GM12878 (cell line): ENCODE measurements at regions not wholly inside any gene's neighbourhood (a gene's known extent, or its start where the extent isn't known, plus 50 kb on each side); places are given as distances from the start of the nearest gene placed in this dataset.

Experiments
- CBX3 ChIP-seq: fragments of 200-600 bp; sonication (generic); IDR thresholded peaks from 2 replicates; pipeline ENCODE4 v1.6.1; 2016; ENCODE audit warnings: low read depth, borderline replicate concordance
- CUX1 ChIP-seq: IDR thresholded peaks from 2 replicates; pipeline ENCODE4 v1.6.1; 2012; ENCODE audit warnings: improper control_type of control experiment, low read depth, low read length; ENCODE audit not compliant: insufficient replicate concordance
- NKRF ChIP-seq: fragments of 450-650 bp; conservative IDR thresholded peaks from 2 replicates; pipeline ENCODE4 v1.6.1; 2017; ENCODE audit warnings: mild to moderate bottlenecking, moderate library complexity
- NR2C2 ChIP-seq: IDR thresholded peaks from 2 replicates; pipeline ENCODE4 v1.6.1; 2011; ENCODE audit warnings: borderline replicate concordance, low read depth; ENCODE audit not compliant: control insufficient read depth, insufficient read length
- PAX8 ChIP-seq: fragments of 450-650 bp; IDR thresholded peaks from 2 replicates; pipeline ENCODE4 v1.6.1; 2017; ENCODE audit warnings: mild to moderate bottlenecking, moderate library complexity
- POLR2AphosphoS2 ChIP-seq: IDR thresholded peaks from 2 replicates; pipeline ENCODE4 v1.6.1; 2011; ENCODE audit warnings: low read depth, mild to moderate bottlenecking, low read length, improper control_type of control experiment, moderate library complexity
- SMARCA5 ChIP-seq: fragments of 450-650 bp; IDR thresholded peaks from 2 replicates; pipeline ENCODE4 v1.6.1; 2017; ENCODE audit warnings: mild to moderate bottlenecking
- TCF12 ChIP-seq: IDR thresholded peaks from 2 replicates; pipeline ENCODE4 v1.6.1; 2011; ENCODE audit warnings: low read depth, mild to moderate bottlenecking, low read length
- ZBTB4 ChIP-seq: fragments of 450-650 bp; formaldehyde crosslinking; IDR thresholded peaks from 2 replicates; pipeline ENCODE4 v1.4.0; 2022; ENCODE audit warnings: mild to moderate bottlenecking, moderate library complexity
- ZBTB40 ChIP-seq: fragments of 450-650 bp; IDR thresholded peaks from 2 replicates; pipeline ENCODE4 v1.6.1; 2016; ENCODE audit warnings: mild to moderate bottlenecking, moderate library complexity, borderline replicate concordance

GRCh38 chr3:40768536-40768935 is 243.8 kb downstream of the ZNF621 start (continued):
- no peak for TF ChIP-seq ZBTB40
- TF ChIP-seq SMARCA5: no peak
- no peak for TF ChIP-seq NR2C2
- TF ChIP-seq POLR2AphosphoS2: no peak
- TF ChIP-seq CBX3: no peak
- TF ChIP-seq TCF12: no peak
- no peak for TF ChIP-seq NKRF
- TF ChIP-seq ZBTB4 (CRISPR knock-in tag): no peak
- TF ChIP-seq PAX8: no peak
- no peak for TF ChIP-seq CUX1
